CD14-positive monocyte (primary cell): ENCODE measurements at regions not wholly inside any gene's neighbourhood (a gene's known extent, or its start where the extent isn't known, plus 50 kb on each side); places are given as distances from the start of the nearest gene placed in this dataset.

Source experiments
- DNase-seq, 3 donors: peaks; one replicate each; pipeline ENCODE4 v3.0.0-alpha.2; 2011 to 2022
- H2AFZ ChIP-seq: 2 replicates; pipeline ENCODE4 v1.6.0; 2012; ENCODE audit warnings: mild to moderate bottlenecking, low read depth, low read length, inconsistent platforms; ENCODE audit not compliant: insufficient read depth, poor library complexity, severe bottlenecking
- H3K27ac ChIP-seq, 2 donors: 1 replicate in 1 of 2; 2 replicates in 1 of 2; pipeline ENCODE4 v1.5.1; 2012 to 2013; ENCODE audit warnings: low read length in 2 of 2, control low read depth in 1 of 2, inconsistent platforms in 1 of 2, low read depth in 1 of 2, mild to moderate bottlenecking in 1 of 2
- H3K27me3 ChIP-seq, 2 donors: one replicate each; pipeline versions ENCODE4 v1.6.0 to v1.6.1; 2011 to 2013; ENCODE audit warnings: low read length in 2 of 2; ENCODE audit not compliant: control insufficient read depth in 2 of 2, insufficient read depth in 2 of 2
- H3K36me3 ChIP-seq, 2 donors: replicated peaks in 1 of 2; 1 replicate in 1 of 2; 2 replicates in 1 of 2; pipeline versions ENCODE4 v1.5.1 to v1.6.1; 2012 to 2013; ENCODE audit warnings: low read length in 2 of 2, control low read depth in 1 of 2, inconsistent platforms in 1 of 2, mild to moderate bottlenecking in 1 of 2; ENCODE audit not compliant: insufficient read depth in 2 of 2, control insufficient read depth in 1 of 2
- H3K4me1 ChIP-seq, 2 donors: 1 replicate in 1 of 2; 2 replicates in 1 of 2; pipeline versions ENCODE4 v1.5.1 to v1.6.1; 2012 to 2013; ENCODE audit warnings: low read length in 2 of 2, control low read depth in 1 of 2, inconsistent platforms in 1 of 2, mild to moderate bottlenecking in 1 of 2, moderate library complexity in 1 of 2; ENCODE audit not compliant: insufficient read depth in 2 of 2, control insufficient read depth in 1 of 2
- H3K4me2 ChIP-seq: replicated peaks from 2 replicates; pipeline ENCODE3; 2012; ENCODE audit warnings: low read length, moderate library complexity, mild to moderate bottlenecking; ENCODE audit not compliant: poor library complexity, severe bottlenecking; ENCODE audit errors: extremely low read depth
- H3K4me3 ChIP-seq, 3 experiments: fragments of 200-600 bp in 1 of 3; sonication (generic) in 1 of 3; replicated peaks in 1 of 3; 1 replicate in 2 of 3; 2 replicates in 1 of 3; pipeline ENCODE4 v1.5.1; 2011 to 2013; ENCODE audit warnings: low read length in 3 of 3, mild to moderate bottlenecking in 3 of 3, control low read depth in 2 of 3, low read depth in 2 of 3, inconsistent platforms in 1 of 3, moderate library complexity in 1 of 3
- H3K79me2 ChIP-seq: 2 replicates; pipeline ENCODE4 v1.6.0; 2012; ENCODE audit warnings: mild to moderate bottlenecking, control low read depth, inconsistent platforms, low read length, moderate library complexity; ENCODE audit not compliant: insufficient read depth
- H3K9ac ChIP-seq: 2 replicates; pipeline ENCODE4 v1.6.0; 2017; ENCODE audit warnings: low read length, mild to moderate bottlenecking; ENCODE audit not compliant: insufficient read depth, poor library complexity, severe bottlenecking
- H3K9me3 ChIP-seq, 2 donors: replicated peaks in 1 of 2; 1 replicate in 1 of 2; 2 replicates in 1 of 2; pipeline versions ENCODE4 v1.5.1 to v1.6.1; 2012 to 2013; ENCODE audit warnings: low read length in 2 of 2, control low read depth in 1 of 2; ENCODE audit not compliant: control insufficient read depth in 1 of 2, insufficient read depth in 1 of 2
- H4K20me1 ChIP-seq: 2 replicates; pipeline ENCODE4 v1.6.0; 2012; ENCODE audit warnings: mild to moderate bottlenecking, low read length, control low read depth, moderate library complexity; ENCODE audit not compliant: insufficient read depth
- H3K27ac Mint-ChIP-seq, 7 donors: one replicate each; pipeline ENCODE4 v1.8.0; 2020; ENCODE audit warnings: mild to moderate bottlenecking in 7 of 7, mixed read lengths in 7 of 7, moderate library complexity in 6 of 7, inconsistent platforms in 2 of 7
- H3K27me3 Mint-ChIP-seq, 3 donors: one replicate each; pipeline ENCODE4 v1.8.0; 2021 to 2022; ENCODE audit warnings: low read depth in 3 of 3, mild to moderate bottlenecking in 3 of 3, mixed read lengths in 3 of 3, moderate library complexity in 3 of 3, inconsistent platforms in 1 of 3
- H3K36me3 Mint-ChIP-seq, 2 donors: one replicate each; pipeline ENCODE4 v1.8.0; 2020; ENCODE audit warnings: mixed read lengths in 2 of 2, inconsistent platforms in 1 of 2, mild to moderate bottlenecking in 1 of 2
- H3K4me1 Mint-ChIP-seq: one replicate; pipeline ENCODE4 v1.8.0; 2020; ENCODE audit warnings: mild to moderate bottlenecking, mixed read lengths
- H3K4me3 Mint-ChIP-seq, 2 donors: one replicate each; pipeline ENCODE4 v1.8.0; 2020; ENCODE audit warnings: mild to moderate bottlenecking in 2 of 2, mixed read lengths in 2 of 2, moderate library complexity in 1 of 2
- H3K9me3 Mint-ChIP-seq, 7 donors: one replicate each; pipeline ENCODE4 v1.8.0; 2020 to 2022; ENCODE audit warnings: mixed read lengths in 7 of 7, mild to moderate bottlenecking in 6 of 7, moderate library complexity in 6 of 7, inconsistent platforms in 2 of 7
- CTCF ChIP-seq: fragments of 200-600 bp; IDR thresholded peaks from one replicate; pipeline ENCODE4 v1.8.0; 2022; ENCODE audit warnings: antibody characterized with exemption, mild to moderate bottlenecking
- WGBS: methylation state at CpG from one replicate; pipeline ENCODE4 v1.1.5; 2013; ENCODE audit warnings: missing lambda C conversion rate; ENCODE audit not compliant: insufficient coverage; 5-methylcytosine and 5-hydroxymethylcytosine counted together
- intact Hi-C, 2 donors: fragments of 100-400 bp; cut with micrococcal nuclease; formaldehyde crosslinking; loops; one replicate each; pipeline versions ENCODE4 v1.15.0 to v1.15.1; 2023

GRCh38 chr6:28767691-28768090 lies 156.1 kb downstream of the TRIM27 start:
- no peak overlapping the region for H3K27ac Mint-ChIP-seq
- Histone ChIP-seq H3K79me2 (no peaks in the 10 kb centered on the region), H3K4me3 (no peak overlapping the region), H3K9ac (no peak overlapping the region), H3K27me3 (peaks cover 82 to 99% of the 10 kb centered on the region in 2 donors), H3K36me3 (no peaks in the 10 kb centered on the region), H3K9me3 (peaks cover 37 to 69% of the 10 kb centered on the region in 2 donors), H3K27ac (no peak overlapping the region), H2AFZ (no peak overlapping the region), H3K4me2 (no peak overlapping the region), H4K20me1 (no peaks in the 10 kb centered on the region), H3K4me1 (no peaks in the 10 kb centered on the region)
- TF ChIP-seq CTCF = no peak
- H3K9me3 Mint-ChIP-seq = peaks cover 10 to 79% (median 59%) of the 10 kb centered on the region in 7 donors
- peaks cover 0 to 11% of the 10 kb centered on the region in 2 donors for H3K36me3 Mint-ChIP-seq
- no peaks in the 10 kb centered on the region for H3K4me1 Mint-ChIP-seq
- peaks cover 88 to 97% (median 88%) of the 10 kb centered on the region in 3 donors for H3K27me3 Mint-ChIP-seq
- no peak for DNase-seq
- intact Hi-C loops = no loop called here
- H3K4me3 Mint-ChIP-seq = peak overlapping the region in 1 of 2 donors; percentile 9
- 50% methylated on average over 2 of the region's 5 CpGs for WGBS

- no peak for DNase-seq
- peak overlapping the region in 1 of 2 donors; percentile 58 for H3K4me3 Mint-ChIP-seq
- H2AFZ ChIP-seq = no peak overlapping the region
- H3K27ac ChIP-seq = no peak overlapping the region
- H3K36me3 Mint-ChIP-seq = peaks cover 0 to 16% of the 10 kb centered on the region in 2 donors
- H3K4me2 ChIP-seq = no peak overlapping the region
- no peaks in the 10 kb centered on the region for H3K4me1 ChIP-seq
- H3K9me3 Mint-ChIP-seq = peaks cover 14 to 81% (median 62%) of the 10 kb centered on the region in 7 donors
- H3K4me1 Mint-ChIP-seq = peaks cover 6% of the 10 kb centered on the region
- intact Hi-C loops = no loop called here
- no peak overlapping the region for H3K9ac ChIP-seq
- H3K4me3 ChIP-seq = no peak overlapping the region
- peaks cover 91 to 99% (median 94%) of the 10 kb centered on the region in 3 donors for H3K27me3 Mint-ChIP-seq
- H3K79me2 ChIP-seq = no peaks in the 10 kb centered on the region
- peak overlapping the region in 1 of 7 donors; percentile 33 for H3K27ac Mint-ChIP-seq
- no peaks in the 10 kb centered on the region for H3K36me3 ChIP-seq
- no peak for TF ChIP-seq CTCF
- peaks cover 89 to 99% of the 10 kb centered on the region in 2 donors for H3K27me3 ChIP-seq
- peaks cover 40 to 76% of the 10 kb centered on the region in 2 donors for H3K9me3 ChIP-seq
- H4K20me1 ChIP-seq = no peaks in the 10 kb centered on the region
- 24% methylated on average over 5 of the region's 12 CpGs for WGBS
Measured at GRCh38 chr6:28768187-28768913, 155.4 kb downstream of the TRIM27 start.
